Hematopoietic multipotent progenitor cell treated with erythropoietin and hydrocortisone succinate and interleukin-3 and kit ligand, for 15 days (in vitro differentiated cells): ENCODE measurements at regions not wholly inside any gene's neighbourhood (a gene's known extent, or its start where the extent isn't known, plus 50 kb on each side); places are given as distances from the start of the nearest gene placed in this dataset.

Source experiments
- DNase-seq: peaks from one replicate; pipeline ENCODE4 v3.0.0-alpha.2; 2015; ENCODE audit warnings: low spot score

- DNase-seq, result no peak
Observed at GRCh38 chr5:6832994-6833393, 119.8 kb downstream of the TENT4A start.

- DNase-seq, result no peak
Observed at GRCh38 chr5:6833406-6833805, 120.2 kb downstream of the TENT4A start.

- no peak for DNase-seq
Observed at GRCh38 chr5:6837095-6837494, 123.9 kb downstream of the TENT4A start.

- DNase-seq, result peak; percentile 23
Observed at GRCh38 chr5:6837519-6838110, 124.4 kb downstream of the TENT4A start.

- DNase-seq, result no peak
Observed at GRCh38 chr5:6838736-6839135, 125.5 kb downstream of the TENT4A start.

- DNase-seq, result no peak
Observed at GRCh38 chr5:6840136-6840793, 127.0 kb downstream of the TENT4A start.

- no peak for DNase-seq
Observed at GRCh38 chr5:6843335-6843734, 130.1 kb downstream of the TENT4A start.

- no peak for DNase-seq
Observed at GRCh38 chr5:6843821-6844220, 130.6 kb downstream of the TENT4A start.

- DNase-seq, result no peak
Observed at GRCh38 chr5:6845856-6846255, 132.6 kb downstream of the TENT4A start.

- DNase-seq, result no peak
Observed at GRCh38 chr5:6847870-6848269, 134.6 kb downstream of the TENT4A start.

GRCh38 chr5:6849316-6850105 is 136.3 kb downstream of the TENT4A start:
- DNase-seq, result no peak

GRCh38 chr5:6850106-6850432 is 136.8 kb downstream of the TENT4A start:
- DNase-seq, result no peak

GRCh38 chr5:6856653-6857052 is 143.4 kb downstream of the TENT4A start:
- DNase-seq, result no peak

- DNase-seq, result no peak
Observed at GRCh38 chr5:6858419-6858818, 145.2 kb downstream of the TENT4A start.

GRCh38 chr5:6859023-6859422 is 145.8 kb downstream of the TENT4A start:
- DNase-seq, result no peak

GRCh38 chr5:6859951-6860638 is 146.9 kb downstream of the TENT4A start:
- DNase-seq, result no peak

GRCh38 chr5:6861036-6861435 is 147.8 kb downstream of the TENT4A start:
- no peak for DNase-seq

- no peak for DNase-seq
Observed at GRCh38 chr5:6861667-6862066, 148.4 kb downstream of the TENT4A start.

- DNase-seq, result no peak
Observed at GRCh38 chr5:6862306-6862705, 149.1 kb downstream of the TENT4A start.

GRCh38 chr5:6867712-6868111 is 154.5 kb downstream of the TENT4A start:
- DNase-seq, result no peak

- no peak for DNase-seq
Observed at GRCh38 chr5:6868171-6868570, 154.9 kb downstream of the TENT4A start.

GRCh38 chr5:6868575-6869215 is 155.5 kb downstream of the TENT4A start:
- DNase-seq, result no peak
